Stimulated activated naive B cell treated with anti-CD40 and anti-IgM and Interleukin-4, amounts not matched to agents 10 μg/mL and 1 μg/mL and 100 μg/mL, for 72 hours (primary cell): ENCODE measurements at regions not wholly inside any gene's neighbourhood (a gene's known extent, or its start where the extent isn't known, plus 50 kb on each side); places are given as distances from the start of the nearest gene placed in this dataset.
"Not testable (repeated sequence)": the region's sequence is repeated elsewhere in the genome, so short reads cannot be mapped to it uniquely, and the experiment has no call there.

Experiments used
- ATAC-seq, 2 donors: fragments of 150-1000 bp; cut with Tn5 transposase; replicated peaks; 2 replicates each; pipeline ENCODE4 v1.10.0; 2021; ENCODE audit warnings: moderate library complexity in 1 of 2
- DNase-seq: peaks from one replicate; pipeline ENCODE4 v3.0.0; 2021
- H3K27ac Mint-ChIP-seq: one replicate; pipeline ENCODE4 v1.8.0; 2022; ENCODE audit warnings: mild to moderate bottlenecking, mixed read lengths
- H3K27me3 Mint-ChIP-seq, 2 donors: one replicate each; pipeline ENCODE4 v1.8.0; 2022; ENCODE audit warnings: mixed read lengths in 2 of 2
- H3K36me3 Mint-ChIP-seq, 2 donors: one replicate each; pipeline ENCODE4 v1.8.0; 2022; ENCODE audit warnings: mixed read lengths in 2 of 2, mild to moderate bottlenecking in 1 of 2
- H3K4me1 Mint-ChIP-seq, 2 donors: one replicate each; pipeline ENCODE4 v1.8.0; 2022; ENCODE audit warnings: mixed read lengths in 2 of 2, mild to moderate bottlenecking in 1 of 2
- H3K4me3 Mint-ChIP-seq, 2 donors: one replicate each; pipeline ENCODE4 v1.8.0; 2022; ENCODE audit warnings: mild to moderate bottlenecking in 2 of 2, mixed read lengths in 2 of 2, moderate library complexity in 1 of 2
- H3K9me3 Mint-ChIP-seq, 2 donors: one replicate each; pipeline ENCODE4 v1.8.0; 2022; ENCODE audit warnings: mixed read lengths in 2 of 2, mild to moderate bottlenecking in 1 of 2

DNA sequence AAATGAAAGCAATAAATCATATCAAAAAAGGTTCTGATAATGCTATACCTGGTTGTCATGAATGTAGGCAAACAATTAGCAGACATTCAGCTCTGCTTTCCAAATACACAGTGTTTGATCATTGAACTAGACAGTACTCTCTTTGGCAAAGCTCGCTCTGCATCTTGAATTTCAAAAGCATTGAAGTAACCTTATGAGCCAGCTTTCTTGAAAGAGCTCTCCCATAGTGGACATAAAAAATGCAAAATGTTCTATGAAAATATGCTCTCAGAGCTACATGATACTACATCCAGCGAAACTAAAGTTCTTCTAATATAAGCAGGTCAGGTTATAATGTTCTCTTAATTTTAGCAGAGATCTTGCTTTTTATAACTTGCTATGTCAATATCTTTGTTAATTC lies 533.4 kb downstream of the CSNK1G3 start:
- Mint-ChIP-seq H3K27me3 (no peaks in the 10 kb centered on the region), H3K4me1 (no peaks in the 10 kb centered on the region), H3K36me3 (peaks cover 2 to 7% of the 10 kb centered on the region in 2 donors), H3K4me3 (no peak overlapping the region), H3K9me3 (peaks cover 7% of the 10 kb centered on the region in 2 donors), H3K27ac (no peak overlapping the region)
- DNase-seq (no peak), ATAC-seq (no peak)

DNA sequence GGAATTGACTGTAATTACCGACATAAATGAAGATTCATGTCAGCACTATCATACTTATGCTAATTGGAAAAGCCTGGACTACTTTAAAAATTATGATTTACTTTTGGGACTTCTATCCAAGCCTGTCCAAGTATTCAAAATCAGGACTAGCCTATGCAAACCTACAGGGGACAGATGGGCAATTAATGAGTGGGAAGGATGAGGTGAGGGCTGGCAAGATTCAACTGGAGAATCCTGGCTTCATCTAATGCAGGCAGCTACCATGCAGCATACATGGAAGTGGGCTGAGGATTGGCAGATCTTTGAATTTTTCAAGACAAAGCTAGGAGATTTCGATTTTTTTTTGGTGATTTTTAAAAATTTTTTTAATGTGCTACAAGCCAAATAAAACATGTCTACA lies 532.6 kb downstream of the CSNK1G3 start:
- H3K4me1 Mint-ChIP-seq, result peaks cover 0 to 2% of the 10 kb centered on the region in 2 donors
- H3K4me3 Mint-ChIP-seq, result no peak overlapping the region
- no peak for DNase-seq

DNA sequence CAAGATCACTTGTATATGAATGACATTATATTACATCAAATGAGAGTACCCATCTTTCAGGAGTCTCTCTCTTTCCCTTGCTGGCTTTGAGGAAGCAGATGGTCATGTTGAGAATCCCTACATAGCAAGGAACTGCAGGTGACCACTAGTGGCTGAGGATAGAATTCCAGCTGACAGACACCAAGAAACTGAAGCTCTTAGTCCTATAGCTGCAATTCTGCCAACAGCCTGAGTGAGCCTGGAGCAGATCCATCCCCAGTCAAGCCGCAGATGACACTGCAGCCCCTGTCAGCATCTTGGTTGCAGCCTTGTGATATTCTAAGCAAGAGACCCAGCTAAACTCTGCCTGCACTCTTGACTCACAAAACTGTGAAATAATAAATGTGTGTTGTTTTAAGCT lies 531.5 kb downstream of the CSNK1G3 start:
- no peak overlapping the region for H3K4me3 Mint-ChIP-seq
- H3K9me3 Mint-ChIP-seq, result peaks cover 10 to 11% of the 10 kb centered on the region in 2 donors
- ATAC-seq (peak in 1 of 2 donors; percentile 27), DNase-seq (no peak)
- H3K27ac Mint-ChIP-seq, result no peak overlapping the region
- H3K36me3 Mint-ChIP-seq, result peaks cover 2 to 9% of the 10 kb centered on the region in 2 donors
- H3K27me3 Mint-ChIP-seq, result no peaks in the 10 kb centered on the region
- H3K4me1 Mint-ChIP-seq, result peaks cover 0 to 2% of the 10 kb centered on the region in 2 donors

More for the DNA sequence above, 532.6 kb downstream of the CSNK1G3 start:
- Mint-ChIP-seq H3K9me3 (peaks cover 10 to 11% of the 10 kb centered on the region in 2 donors), H3K27me3 (no peaks in the 10 kb centered on the region), H3K36me3 (peaks cover 2 to 9% of the 10 kb centered on the region in 2 donors), H3K27ac (no peak overlapping the region)
- no peak for ATAC-seq

DNA sequence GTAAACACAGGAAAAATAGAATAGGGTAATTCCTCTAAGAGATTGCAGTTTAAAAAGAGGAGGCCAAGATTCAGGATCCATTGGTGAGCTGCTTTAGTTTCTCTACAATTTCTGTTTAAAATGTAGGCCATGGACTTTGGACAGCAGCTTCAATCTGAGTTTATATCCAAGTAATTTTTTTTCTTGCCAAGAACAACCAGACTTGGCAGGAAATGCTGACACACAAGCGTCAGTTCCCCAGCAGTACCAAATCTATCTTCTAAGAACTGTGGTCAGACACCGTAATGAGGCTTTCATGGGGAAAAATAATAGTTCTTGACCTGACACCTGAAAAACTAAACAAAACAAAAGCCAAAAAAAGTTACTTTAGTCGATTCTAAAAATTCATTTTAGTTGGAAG lies 528.8 kb downstream of the CSNK1G3 start:
- DNase-seq, result no peak
- no peak overlapping the region for H3K27ac Mint-ChIP-seq
- no peak for ATAC-seq
- H3K27me3 Mint-ChIP-seq, result no peaks in the 10 kb centered on the region
- H3K4me3 Mint-ChIP-seq, result no peak overlapping the region
- peaks cover 2 to 13% of the 10 kb centered on the region in 2 donors for H3K36me3 Mint-ChIP-seq
- H3K9me3 Mint-ChIP-seq, result peaks cover 10 to 15% of the 10 kb centered on the region in 2 donors
- H3K4me1 Mint-ChIP-seq, result peaks cover 0 to 2% of the 10 kb centered on the region in 2 donors

DNA sequence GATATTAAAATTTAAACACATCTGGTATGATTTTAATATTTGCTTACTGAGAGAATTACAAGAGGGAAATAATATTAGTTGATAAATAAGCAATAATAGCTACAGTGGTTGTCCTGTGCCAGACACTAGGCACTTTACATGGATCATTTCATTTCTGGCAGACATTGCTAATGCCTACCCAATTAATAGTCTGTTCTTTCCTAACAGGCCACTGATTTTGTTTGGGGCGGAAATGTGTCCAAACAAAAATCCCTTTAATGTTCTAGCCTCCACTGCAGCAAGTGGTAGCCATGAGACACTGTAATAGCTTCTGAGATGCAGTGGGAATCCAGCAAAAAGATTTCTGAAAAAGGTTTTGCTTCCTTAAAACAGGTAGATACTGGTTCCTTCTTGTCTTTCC lies 527.4 kb downstream of the CSNK1G3 start:
- DNase-seq, result no peak
- no peaks in the 10 kb centered on the region for H3K27me3 Mint-ChIP-seq
- no peak for ATAC-seq
- no peak overlapping the region for H3K4me3 Mint-ChIP-seq
- H3K36me3 Mint-ChIP-seq, result peaks cover 2 to 13% of the 10 kb centered on the region in 2 donors
- H3K9me3 Mint-ChIP-seq, result peaks cover 10 to 15% of the 10 kb centered on the region in 2 donors
- H3K27ac Mint-ChIP-seq, result no peak overlapping the region
- peaks cover 2 to 3% of the 10 kb centered on the region in 2 donors for H3K4me1 Mint-ChIP-seq

DNA sequence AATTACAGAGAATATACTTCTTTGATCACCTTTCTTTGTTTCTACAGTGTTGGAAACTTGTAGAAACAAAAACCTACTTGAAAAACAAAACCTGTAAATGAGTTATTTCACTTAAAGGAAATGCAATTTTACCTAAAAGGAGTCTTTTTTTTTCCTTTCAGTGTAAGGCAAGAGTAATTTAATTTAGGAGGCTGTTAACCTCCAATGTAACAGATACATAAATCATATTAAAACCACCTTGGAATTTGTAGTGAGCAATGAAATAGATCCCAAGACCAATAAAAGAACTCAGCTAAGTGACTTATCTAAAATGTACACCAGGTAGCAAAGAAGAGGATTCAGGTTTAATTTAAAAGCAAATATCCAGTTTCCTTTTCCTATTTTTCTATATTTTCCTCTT lies 524.8 kb downstream of the CSNK1G3 start:
- H3K9me3 Mint-ChIP-seq, result peaks cover 8 to 14% of the 10 kb centered on the region in 2 donors
- no peak overlapping the region for H3K27ac Mint-ChIP-seq
- no peak for DNase-seq
- H3K4me3 Mint-ChIP-seq, result no peak overlapping the region
- ATAC-seq, result no peak
- H3K4me1 Mint-ChIP-seq, result peaks cover 14 to 17% of the 10 kb centered on the region in 2 donors
- H3K27me3 Mint-ChIP-seq, result no peaks in the 10 kb centered on the region
- H3K36me3 Mint-ChIP-seq, result peaks cover 2 to 12% of the 10 kb centered on the region in 2 donors

DNA sequence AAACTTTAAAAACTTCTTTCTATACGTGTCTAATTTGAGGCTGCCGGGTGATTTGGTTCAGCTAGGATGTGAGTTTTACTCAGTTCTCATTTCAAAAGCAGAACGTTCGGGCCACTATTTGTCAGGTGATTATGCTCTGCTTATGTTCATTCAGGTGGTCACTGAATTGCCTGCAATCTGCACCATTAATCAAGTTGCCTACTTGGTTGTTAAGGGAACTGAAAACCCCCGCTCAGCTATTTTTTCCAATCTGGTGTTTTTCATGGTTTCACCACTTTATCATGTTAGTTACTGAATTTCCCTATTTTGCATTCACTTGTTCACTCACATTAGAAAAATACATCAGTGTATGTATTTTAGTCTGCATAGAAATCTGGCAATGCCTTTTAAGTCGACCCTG lies 523.0 kb downstream of the CSNK1G3 start:
- ATAC-seq (peak; percentile 100), DNase-seq (peak; percentile 74)
- peaks cover 12 to 22% of the 10 kb centered on the region in 2 donors for H3K4me1 Mint-ChIP-seq
- H3K9me3 Mint-ChIP-seq, result peaks cover 0 to 4% of the 10 kb centered on the region in 2 donors
- peaks cover 0 to 4% of the 10 kb centered on the region in 2 donors for H3K36me3 Mint-ChIP-seq
- no peaks in the 10 kb centered on the region for H3K27me3 Mint-ChIP-seq
- H3K27ac Mint-ChIP-seq, result no peak overlapping the region
- H3K4me3 Mint-ChIP-seq, result no peak overlapping the region

DNA sequence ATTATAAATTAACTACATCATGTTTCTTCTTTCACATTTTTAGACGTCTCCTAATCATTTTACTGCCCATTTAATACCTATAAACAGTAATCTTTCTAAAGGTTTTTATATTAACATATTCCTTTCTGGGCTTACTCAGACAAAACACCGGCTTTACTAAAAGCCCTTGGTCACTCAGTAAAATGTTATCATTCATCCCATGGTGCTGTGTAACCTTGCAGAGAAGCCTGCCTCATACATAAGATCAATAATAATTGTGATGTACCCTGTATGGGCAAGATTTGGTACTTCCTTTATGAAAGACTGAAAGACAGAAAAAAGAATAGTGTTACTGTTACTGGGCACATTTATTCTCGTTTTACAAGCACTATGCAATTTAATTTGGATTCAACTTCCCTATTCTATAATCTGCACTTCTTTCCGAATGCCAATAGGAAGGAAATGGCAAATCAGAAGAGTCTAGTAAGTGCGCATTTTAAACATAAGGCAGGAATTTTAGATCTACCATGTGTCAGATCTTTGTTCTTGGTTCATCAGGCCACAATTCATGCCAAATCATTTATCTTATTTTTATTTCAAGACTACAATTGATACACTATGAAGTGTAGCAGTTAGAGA lies 522.2 kb downstream of the CSNK1G3 start:
- peaks cover 0 to 4% of the 10 kb centered on the region in 2 donors for H3K36me3 Mint-ChIP-seq
- peak overlapping the region in 1 of 2 donors; percentile 19 for H3K4me3 Mint-ChIP-seq
- peaks cover 12 to 22% of the 10 kb centered on the region in 2 donors for H3K4me1 Mint-ChIP-seq
- DNase-seq, result no peak
- no peak for ATAC-seq
- H3K9me3 Mint-ChIP-seq, result peaks cover 0 to 4% of the 10 kb centered on the region in 2 donors
- peak overlapping the region; percentile 47 for H3K27ac Mint-ChIP-seq
- H3K27me3 Mint-ChIP-seq, result no peaks in the 10 kb centered on the region

DNA sequence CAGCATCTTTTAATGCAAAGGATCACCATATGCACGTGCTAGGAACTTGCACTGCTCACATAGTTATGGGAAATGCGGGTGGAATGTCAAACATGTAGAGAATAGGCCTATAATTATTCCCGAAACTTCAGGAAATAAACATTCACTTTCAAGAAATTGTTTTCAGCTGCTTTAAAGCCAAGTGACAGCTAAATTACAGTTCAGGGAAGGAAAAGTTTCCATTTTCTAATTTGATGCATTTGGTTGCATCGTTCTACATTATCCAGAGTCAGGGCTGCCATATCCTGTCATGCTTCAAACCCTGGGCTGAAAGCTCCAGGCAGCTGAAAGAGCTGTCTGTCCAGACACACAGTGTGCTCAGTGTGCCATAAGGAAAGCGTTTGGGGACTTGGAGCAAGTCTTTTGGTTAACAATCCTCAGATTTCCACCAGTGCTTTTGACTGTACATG lies 518.1 kb downstream of the CSNK1G3 start:
- no peaks in the 10 kb centered on the region for H3K36me3 Mint-ChIP-seq
- H3K4me1 Mint-ChIP-seq, result peaks cover 10 to 22% of the 10 kb centered on the region in 2 donors
- no peak overlapping the region for H3K27ac Mint-ChIP-seq
- H3K9me3 Mint-ChIP-seq, result peaks cover 0 to 3% of the 10 kb centered on the region in 2 donors
- no peak for DNase-seq
- no peaks in the 10 kb centered on the region for H3K27me3 Mint-ChIP-seq
- no peak overlapping the region for H3K4me3 Mint-ChIP-seq
- no peak for ATAC-seq

DNA sequence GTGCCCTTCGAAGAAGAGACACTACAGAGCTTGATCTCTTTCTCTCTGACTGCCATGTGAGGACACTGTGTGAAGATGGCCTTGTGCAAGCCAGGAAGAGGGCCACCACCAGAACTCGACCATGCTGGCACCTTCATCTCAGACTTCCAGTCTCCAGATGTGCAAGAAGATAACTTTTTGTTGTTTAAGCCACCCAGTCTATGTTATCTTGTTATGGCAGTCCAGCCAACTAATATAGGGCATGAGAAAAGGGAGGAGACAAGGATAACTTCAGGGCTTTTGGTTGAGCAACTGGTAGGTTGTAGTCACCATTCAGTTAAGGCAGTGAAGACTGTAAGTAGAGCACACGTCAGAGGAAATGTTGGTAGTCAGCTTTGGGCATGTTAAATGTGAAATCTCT lies 515.5 kb downstream of the CSNK1G3 start:
- no peaks in the 10 kb centered on the region for H3K36me3 Mint-ChIP-seq
- H3K27me3 Mint-ChIP-seq, result no peaks in the 10 kb centered on the region
- DNase-seq, result no peak
- H3K27ac Mint-ChIP-seq, result no peak overlapping the region
- no peak overlapping the region for H3K4me3 Mint-ChIP-seq
- H3K9me3 Mint-ChIP-seq, result peaks cover 0 to 3% of the 10 kb centered on the region in 2 donors
- no peak for ATAC-seq
- peaks cover 0 to 7% of the 10 kb centered on the region in 2 donors for H3K4me1 Mint-ChIP-seq

DNA sequence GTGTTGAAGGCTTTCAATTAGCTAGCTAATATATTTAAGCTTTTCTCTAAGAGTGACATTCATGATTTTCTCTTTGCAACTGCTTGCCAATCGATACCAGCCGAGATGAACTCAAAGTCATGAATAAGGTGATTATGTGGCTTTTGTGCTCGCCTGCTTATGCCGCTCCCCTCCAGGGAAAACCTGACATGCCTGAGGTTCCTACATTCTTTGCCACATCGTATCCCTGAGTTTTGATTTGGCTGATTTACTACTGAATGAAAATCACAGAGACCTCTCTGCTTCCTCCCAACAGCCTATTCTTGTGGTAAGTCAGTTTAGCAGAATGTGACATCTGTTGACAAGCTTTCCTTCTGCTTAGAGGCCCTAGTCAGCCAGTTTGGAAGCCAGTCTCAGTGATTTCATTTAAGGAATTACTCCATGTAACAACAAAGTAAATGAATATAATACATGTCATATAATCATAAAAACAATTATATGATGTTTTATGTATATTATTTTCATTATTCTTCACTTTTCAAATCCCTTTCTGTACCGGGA lies 513.4 kb downstream of the CSNK1G3 start:
- Mint-ChIP-seq H3K4me3 (no peak overlapping the region), H3K27me3 (no peaks in the 10 kb centered on the region), H3K27ac (no peak overlapping the region), H3K9me3 (peaks cover 5 to 7% of the 10 kb centered on the region in 2 donors), H3K36me3 (no peaks in the 10 kb centered on the region), H3K4me1 (no peaks in the 10 kb centered on the region)
- ATAC-seq (no peak), DNase-seq (no peak)

DNA sequence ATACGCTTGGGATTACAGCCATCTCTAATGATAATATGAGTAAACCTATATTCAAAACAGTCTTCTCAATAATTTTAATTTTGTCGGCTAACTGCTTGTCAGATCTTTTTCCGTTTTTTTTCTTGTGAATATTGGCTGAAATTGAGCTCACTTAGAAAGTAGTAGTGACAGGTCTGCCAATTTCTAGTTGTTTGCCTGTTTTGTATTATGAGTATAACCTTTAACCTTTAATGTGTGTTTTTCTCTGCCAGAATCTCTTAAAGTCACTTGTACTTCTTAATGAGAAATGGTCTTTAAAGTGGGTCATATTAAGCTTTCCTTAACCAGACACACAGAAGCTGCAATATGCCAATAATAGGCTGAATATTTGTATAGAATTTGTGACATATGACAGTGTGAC lies 511.0 kb downstream of the CSNK1G3 start:
- Mint-ChIP-seq H3K27me3 (no peaks in the 10 kb centered on the region), H3K27ac (no peak overlapping the region), H3K4me3 (no peak overlapping the region), H3K4me1 (no peaks in the 10 kb centered on the region), H3K9me3 (peaks cover 10 to 12% of the 10 kb centered on the region in 2 donors), H3K36me3 (peaks cover 2 to 3% of the 10 kb centered on the region in 2 donors)
- no peak for DNase-seq
- ATAC-seq, result no peak

DNA sequence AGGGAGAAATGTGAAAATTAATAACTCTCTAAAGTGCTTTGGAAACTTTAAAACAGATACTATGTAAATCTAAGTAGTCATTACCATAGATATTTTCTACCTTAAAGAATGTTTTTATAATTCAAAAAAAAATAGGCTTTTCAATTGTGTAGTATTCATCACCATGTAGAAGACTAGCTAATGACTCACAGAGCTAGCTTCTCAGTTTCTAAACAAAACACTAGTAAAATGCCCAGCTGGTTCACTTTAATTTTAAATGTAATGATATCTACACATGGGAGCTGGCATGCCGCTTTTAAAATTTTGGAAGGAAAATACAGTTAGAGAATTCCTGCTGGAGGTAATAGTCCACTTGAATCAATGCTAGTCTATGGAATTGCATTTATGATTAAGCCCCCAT lies 509.8 kb downstream of the CSNK1G3 start:
- H3K4me1 Mint-ChIP-seq, result no peaks in the 10 kb centered on the region
- H3K9me3 Mint-ChIP-seq, result peaks cover 9 to 10% of the 10 kb centered on the region in 2 donors
- no peak overlapping the region for H3K4me3 Mint-ChIP-seq
- H3K27ac Mint-ChIP-seq, result no peak overlapping the region
- H3K36me3 Mint-ChIP-seq, result peaks cover 2 to 3% of the 10 kb centered on the region in 2 donors
- H3K27me3 Mint-ChIP-seq, result no peaks in the 10 kb centered on the region
- ATAC-seq (no peak), DNase-seq (no peak)

DNA sequence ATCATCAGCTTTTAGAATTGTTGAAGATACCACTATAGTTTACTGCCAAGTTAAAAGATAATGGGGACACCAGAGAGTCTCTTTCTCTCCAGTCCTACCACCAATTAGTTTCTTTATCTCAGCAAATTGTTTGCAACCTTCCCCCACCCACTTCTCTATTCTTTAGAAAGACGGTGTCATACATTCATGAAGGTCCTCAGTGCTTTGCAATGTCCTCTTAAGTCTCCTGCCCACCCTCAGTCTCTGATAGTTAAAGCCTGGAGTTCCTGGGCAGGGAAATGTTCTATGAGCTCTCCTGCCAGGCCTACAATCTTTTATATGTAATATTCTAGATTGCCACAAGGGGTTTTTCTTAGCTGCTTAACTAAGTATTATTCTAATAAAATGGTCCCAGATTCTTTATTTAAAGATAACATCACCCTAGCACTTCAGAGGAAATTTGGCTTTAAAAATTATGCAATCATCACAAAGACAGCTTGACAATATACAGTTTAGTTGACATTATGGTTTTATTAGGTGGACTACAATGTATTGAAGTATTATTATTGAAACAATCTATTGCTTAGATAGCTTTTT lies 509.2 kb downstream of the CSNK1G3 start:
- Mint-ChIP-seq H3K9me3 (peaks cover 9 to 10% of the 10 kb centered on the region in 2 donors), H3K4me3 (no peak overlapping the region), H3K27me3 (no peaks in the 10 kb centered on the region), H3K36me3 (peaks cover 2 to 3% of the 10 kb centered on the region in 2 donors), H3K4me1 (no peaks in the 10 kb centered on the region), H3K27ac (no peak overlapping the region)
- DNase-seq (no peak), ATAC-seq (no peak)

DNA sequence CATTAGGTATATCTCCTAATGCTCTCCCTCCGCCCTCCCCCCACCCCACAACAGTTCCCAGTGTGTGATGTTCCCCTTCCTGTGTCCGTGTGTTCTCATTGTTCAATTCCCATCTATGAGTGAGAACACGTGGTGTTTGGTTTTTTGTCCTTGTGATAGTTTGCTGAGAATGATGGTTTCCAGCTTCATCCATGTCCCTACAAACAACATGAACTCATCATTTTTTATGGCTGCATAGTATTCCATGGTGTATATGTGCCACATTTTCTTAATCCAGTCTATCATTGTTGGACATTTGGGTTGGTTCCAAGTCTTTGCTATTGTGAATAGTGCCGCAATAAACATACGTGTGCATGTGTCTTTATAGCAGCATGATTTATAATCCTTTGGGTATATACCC lies 505.3 kb downstream of the CSNK1G3 start:
- DNase-seq, H3K27ac Mint-ChIP-seq, H3K36me3 Mint-ChIP-seq, ATAC-seq, H3K4me3 Mint-ChIP-seq, H3K27me3 Mint-ChIP-seq, H3K4me1 Mint-ChIP-seq: not testable (repeated sequence)
- H3K9me3 Mint-ChIP-seq, result peaks cover 9 to 10% of the 10 kb centered on the region in 2 donors
